K562 (cell line): ENCODE measurements at regions not wholly inside any gene's neighbourhood (a gene's known extent, or its start where the extent isn't known, plus 50 kb on each side); places are given as distances from the start of the nearest gene placed in this dataset.

Experiments used
- ESRRA ChIP-seq: fragments of 450-650 bp; IDR thresholded peaks from 2 replicates; pipeline ENCODE4 v1.6.1; 2014; ENCODE audit warnings: low read depth, mild to moderate bottlenecking, moderate library complexity, borderline replicate concordance
- PHB ChIP-seq: fragments of 250-450 bp; sonication (Bioruptor Pico); IDR thresholded peaks from 2 replicates; pipeline ENCODE4 v1.5.0; 2021
- RREB1 ChIP-seq: fragments of 250-450 bp; sonication (Bioruptor Pico); IDR thresholded peaks from 2 replicates; pipeline ENCODE4 v1.4.0; 2020
- ZBTB12 ChIP-seq: fragments of 250-450 bp; sonication (Bioruptor Pico); IDR thresholded peaks from 2 replicates; pipeline ENCODE4 v1.4.0; 2020
- ZC3H11A ChIP-seq: IDR thresholded peaks from 2 replicates; pipeline ENCODE4 v1.6.1; 2012; ENCODE audit warnings: low read depth, low read length, improper control_type of control experiment
- ZNF282 ChIP-seq: sonication (generic); formaldehyde crosslinking; IDR thresholded peaks from 2 replicates; pipeline ENCODE4 v1.8.1; 2023; ENCODE audit warnings: missing genetic modification reagents
- ZNF57 ChIP-seq: fragments of 450-650 bp; formaldehyde crosslinking; IDR thresholded peaks from 2 replicates; pipeline ENCODE4 v1.4.0; 2020; ENCODE audit warnings: mild to moderate bottlenecking, moderate library complexity
- TF ChIP-seq, protein P1 (sequence below): fragments of 250-450 bp; sonication (Bioruptor Pico); IDR thresholded peaks from 2 replicates; pipeline ENCODE4 v1.5.0; 2020; ENCODE audit warnings: mild to moderate bottlenecking

DNA sequence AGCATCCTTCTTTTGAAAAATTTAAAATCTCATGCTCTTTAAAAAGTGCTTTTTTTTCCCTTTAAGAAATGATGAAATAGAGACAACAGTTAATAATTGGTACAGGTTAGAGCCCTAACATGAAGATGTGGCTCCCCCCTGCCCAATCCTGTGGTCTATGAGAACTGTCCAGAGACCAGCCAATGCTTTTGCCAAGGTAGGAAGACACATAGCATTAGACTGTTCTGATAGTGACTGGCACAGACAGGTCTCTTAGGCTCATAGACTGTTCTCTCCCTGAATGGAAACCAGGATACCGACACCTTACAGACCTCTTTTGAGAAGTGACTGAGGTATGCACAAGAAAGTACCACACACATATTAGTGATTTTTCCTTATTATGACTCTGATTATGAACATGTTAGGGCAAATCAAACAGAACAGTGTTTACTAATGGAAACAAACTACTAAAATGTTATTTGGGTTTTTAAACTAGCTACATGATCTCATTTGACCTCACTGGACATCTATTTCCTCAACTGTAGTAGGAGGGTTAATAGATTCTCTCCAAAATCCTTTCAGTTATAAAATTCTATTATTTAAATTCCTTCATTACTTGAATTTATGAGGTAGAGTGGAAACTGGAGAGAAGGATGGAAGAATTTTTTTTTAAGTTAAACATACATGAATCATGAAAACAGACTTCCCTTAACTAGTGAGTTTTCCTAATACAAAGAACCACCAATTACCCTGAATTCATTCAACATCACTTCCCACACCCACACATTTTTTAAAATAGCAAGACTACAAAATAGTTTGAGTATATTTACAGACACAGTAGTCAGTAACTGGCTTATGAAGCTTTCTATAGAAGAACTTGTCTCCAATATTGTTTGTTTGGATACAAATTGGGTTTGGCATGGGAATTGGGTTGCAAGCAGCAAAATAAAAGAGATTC, 120.4 kb downstream of the OGFRL1 start (continued):
- TF ChIP-seq RREB1 (no peak), ZC3H11A (no peak), ZNF282 (CRISPR knock-in tag) (no peak), ZNF57 (no peak), ESRRA (no peak), PHB (CRISPR knock-in tag) (no peak), ZBTB12 (CRISPR knock-in tag) (no peak)
- TF ChIP-seq, protein P1, sequence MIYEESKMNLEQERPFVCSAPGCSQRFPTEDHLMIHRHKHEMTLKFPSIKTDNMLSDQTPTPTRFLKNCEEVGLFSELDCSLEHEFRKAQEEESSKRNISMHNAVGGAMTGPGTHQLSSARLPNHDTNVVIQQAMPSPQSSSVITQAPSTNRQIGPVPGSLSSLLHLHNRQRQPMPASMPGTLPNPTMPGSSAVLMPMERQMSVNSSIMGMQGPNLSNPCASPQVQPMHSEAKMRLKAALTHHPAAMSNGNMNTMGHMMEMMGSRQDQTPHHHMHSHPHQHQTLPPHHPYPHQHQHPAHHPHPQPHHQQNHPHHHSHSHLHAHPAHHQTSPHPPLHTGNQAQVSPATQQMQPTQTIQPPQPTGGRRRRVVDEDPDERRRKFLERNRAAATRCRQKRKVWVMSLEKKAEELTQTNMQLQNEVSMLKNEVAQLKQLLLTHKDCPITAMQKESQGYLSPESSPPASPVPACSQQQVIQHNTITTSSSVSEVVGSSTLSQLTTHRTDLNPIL (CRISPR knock-in tag), result no peak
